ENCODE measurements at regions not wholly inside any gene's neighbourhood (a gene's known extent, or its start where the extent isn't known, plus 50 kb on each side); places are given as distances from the start of the nearest gene placed in this dataset.

GRCh38 chrX:97984641-97985040, 1100.9 kb downstream of the RPA4 start:
- H3K4me3 ChIP-seq (ENCODE audit: extremely low read depth in 1 of 4, insufficient read depth in 2 of 4, low read depth in 3 of 4, low read length in 4 of 4) = peak overlapping the region in 1 of 4 experiments; percentile 24; a peak in 1 of 8 replicates
- H2BK5ac ChIP-seq (ENCODE audit: low read depth, low read length) = peak overlapping the region; percentile 60; the same call in 1 of the 2 replicates
- peaks cover 0 to 6% (median 0%) of the 10 kb centered on the region in 4 experiments; a peak in 3 of 7 replicates for H3K4me1 ChIP-seq (replicated peaks in 1 of 4; ENCODE audit: control insufficient read depth in 3 of 4, insufficient read depth in 4 of 4, low read length in 3 of 4)
- H3K23me2 ChIP-seq (ENCODE audit: low read depth, low read length) = no peaks in the 10 kb centered on the region
- H3K79me2 ChIP-seq (ENCODE audit: control insufficient read depth in 1 of 2, insufficient read depth in 2 of 2, low read length in 2 of 2) = no peaks in the 10 kb centered on the region
- H3K36me3 ChIP-seq (ENCODE audit: control insufficient read depth in 2 of 4, insufficient read depth in 4 of 4, low read length in 3 of 4) = no peaks in the 10 kb centered on the region
- no peaks in the 10 kb centered on the region for H3K27me3 ChIP-seq (replicated peaks in 1 of 4; ENCODE audit: control insufficient read depth in 3 of 4, extremely low read depth in 1 of 4, insufficient read depth in 3 of 4, low read length in 3 of 4)
- H4K5ac ChIP-seq (ENCODE audit: insufficient read length, low read depth, low read length) = no peak overlapping the region
- H2BK12ac ChIP-seq (ENCODE audit: low read depth, low read length) = no peak overlapping the region
- 12% methylated on average over 4 of the region's 4 CpGs; no CpG with 5 or more reads in 1 of the 2 experiments for WGBS, 2 experiments (ENCODE audit: extremely low coverage in 1 of 2, insufficient coverage in 1 of 2, insufficient read length in 1 of 2, insufficient replicate concordance in 2 of 2, low coverage in 1 of 2, low lambda C conversion rate in 2 of 2, missing lambda C conversion rate in 1 of 2)
- no peak overlapping the region; the same call in 1 of the 2 replicates for H3K27ac ChIP-seq (ENCODE audit: low read depth, low read length)
- H3K14ac ChIP-seq (ENCODE audit: insufficient read length) = no peak overlapping the region
- no peak overlapping the region for H3K23ac ChIP-seq (ENCODE audit: insufficient read length)
- no peak overlapping the region for H4K8ac ChIP-seq (ENCODE audit: extremely low read depth, insufficient read depth, low read length)
- FAIRE-seq (peak; percentile 73), DNase-seq (ENCODE audit: low read depth in 1 of 2, low spot score in 2 of 2) (no peak)
- no peak overlapping the region for H2AK5ac ChIP-seq (ENCODE audit: low read depth, low read length)
- no peak overlapping the region for H3K9ac ChIP-seq (replicated peaks in 1 of 4; ENCODE audit: extremely low read depth in 1 of 4, low read depth in 3 of 4, low read length in 3 of 4)
- peak overlapping the region; percentile 87 for H2BK120ac ChIP-seq (replicated peaks; ENCODE audit: low read depth, low read length)
- no peak overlapping the region for H2BK20ac ChIP-seq (ENCODE audit: low read length)
- POLR2A ChIA-PET (ENCODE audit: partially characterized antibody) = interaction anchor here (1.2 to 2.2 kb wide), 2 partner anchors 10 to 17 kb away, joined by 3 to 4 read pairs; no protein-coding TSS in a partner anchor
- TF ChIP-seq SP2 (IDR thresholded peaks at IDR 0.05; ENCODE audit: low read length) (no peak), EP300 (IDR thresholded peaks at IDR 0.05; ENCODE audit: borderline replicate concordance in 1 of 2, low read depth in 2 of 2, low read length in 2 of 2) (0 out of 3 replicates have a peak, but pooled peaks of 1 of the 2 experiments have one; percentile 16), NANOG (IDR thresholded peaks at IDR 0.05; ENCODE audit: insufficient read depth, low read depth, low read length, poor library complexity, severe bottlenecking) (peak; percentile 62)
- H3K4me2 ChIP-seq (ENCODE audit: insufficient read depth in 1 of 2, low read depth in 2 of 2, low read length in 2 of 2) = peak overlapping the region; percentile 2 to 43; a peak in 2 of 4 replicates
- H3K56ac ChIP-seq (replicated peaks; ENCODE audit: insufficient read length, low read depth, low read length) = no peak overlapping the region
- H3K18ac ChIP-seq (ENCODE audit: extremely low read depth, low read length) = no peak overlapping the region
- H4K91ac ChIP-seq (replicated peaks; ENCODE audit: insufficient read length, low read length) = no peak overlapping the region
- H2BK15ac ChIP-seq (ENCODE audit: low read length) = no peak overlapping the region
- no peak overlapping the region for H2AFZ ChIP-seq (ENCODE audit: low read length)
- H4K20me1 ChIP-seq (replicated peaks in 1 of 2; ENCODE audit: control insufficient read depth in 1 of 2, insufficient read depth in 2 of 2, low read length in 2 of 2) = no peaks in the 10 kb centered on the region
- CTCF ChIA-PET (ENCODE audit: partially characterized antibody) = interaction anchor here (1.0 kb wide), 1 partner anchor 30 kb away, joined by 4 read pairs; no protein-coding TSS in a partner anchor
- H3K9me3 ChIP-seq (ENCODE audit: insufficient read depth in 2 of 2, low read depth in 1 of 2, low read length in 1 of 2) = no peaks in the 10 kb centered on the region
- no peaks in the 10 kb centered on the region for H3K79me1 ChIP-seq (ENCODE audit: low read depth, low read length)
- H3K4ac ChIP-seq (replicated peaks; ENCODE audit: insufficient read length, low read depth, low read length) = no peak overlapping the region
